ENCODE measurements at regions not wholly inside any gene's neighbourhood (a gene's known extent, or its start where the extent isn't known, plus 50 kb on each side); places are given as distances from the start of the nearest gene placed in this dataset.

- no peak for ATAC-seq
- intact Hi-C loops (cut with DNase I), result no loop called here
- Histone ChIP-seq H3K27me3 (ENCODE audit: low read depth) (no peaks in the 10 kb centered on the region), H3K9me3 (no peaks in the 10 kb centered on the region), H3K36me3 (no peaks in the 10 kb centered on the region), H3K27ac (no peak overlapping the region), H3K4me3 (no peak overlapping the region), H3K4me1 (no peaks in the 10 kb centered on the region)
- no peak for TF ChIP-seq CTCF (IDR thresholded peaks at IDR 0.05)
- DNase-seq, result no peak
Observed at GRCh38 chr6:140752234-140752633, 1377.8 kb upstream of the CITED2 start.

GRCh38 chr6:140747114-140747513, 1372.7 kb upstream of the CITED2 start:
- Histone ChIP-seq H3K4me1 (no peaks in the 10 kb centered on the region), H3K9me3 (no peaks in the 10 kb centered on the region), H3K27me3 (ENCODE audit: low read depth) (no peaks in the 10 kb centered on the region), H3K36me3 (no peaks in the 10 kb centered on the region), H3K27ac (no peak overlapping the region), H3K4me3 (no peak overlapping the region)
- intact Hi-C loops (cut with DNase I), result no loop called here
- no peak for TF ChIP-seq CTCF (IDR thresholded peaks at IDR 0.05)
- DNase-seq (no peak), ATAC-seq (no peak)

- Histone ChIP-seq H3K4me3 (no peak overlapping the region), H3K36me3 (no peaks in the 10 kb centered on the region), H3K27me3 (ENCODE audit: low read depth) (no peaks in the 10 kb centered on the region), H3K9me3 (no peaks in the 10 kb centered on the region), H3K27ac (no peak overlapping the region), H3K4me1 (no peaks in the 10 kb centered on the region)
- DNase-seq (no peak), ATAC-seq (no peak)
- intact Hi-C loops (cut with DNase I), result no loop called here
- TF ChIP-seq CTCF (IDR thresholded peaks at IDR 0.05), result no peak
Observed at GRCh38 chr6:140744659-140745320, 1370.3 kb upstream of the CITED2 start.

- Histone ChIP-seq H3K27me3 (ENCODE audit: low read depth) (no peaks in the 10 kb centered on the region), H3K27ac (no peak overlapping the region), H3K9me3 (no peaks in the 10 kb centered on the region), H3K4me1 (no peaks in the 10 kb centered on the region), H3K4me3 (no peak overlapping the region), H3K36me3 (no peaks in the 10 kb centered on the region)
- TF ChIP-seq CTCF (IDR thresholded peaks at IDR 0.05), result no peak
- DNase-seq (no peak), ATAC-seq (no peak)
- intact Hi-C loops (cut with DNase I), result no loop called here
Observed at GRCh38 chr6:140736231-140736630, 1361.8 kb upstream of the CITED2 start.

GRCh38 chr6:140732991-140733390, 1358.5 kb upstream of the CITED2 start:
- TF ChIP-seq CTCF (IDR thresholded peaks at IDR 0.05), result no peak
- no peaks in the 10 kb centered on the region for H3K9me3 ChIP-seq
- no peak for DNase-seq
- ATAC-seq, result no peak
- H3K4me3 ChIP-seq, result no peak overlapping the region
- H3K27ac ChIP-seq, result no peak overlapping the region
- no peaks in the 10 kb centered on the region for H3K27me3 ChIP-seq (ENCODE audit: low read depth)
- H3K4me1 ChIP-seq, result no peaks in the 10 kb centered on the region
- H3K36me3 ChIP-seq, result no peaks in the 10 kb centered on the region
- intact Hi-C loops (cut with DNase I), result no loop called here

Data from lower lobe of right lung (tissue), 2 donors.